ENCODE measurements at regions not wholly inside any gene's neighbourhood (a gene's known extent, or its start where the extent isn't known, plus 50 kb on each side); places are given as distances from the start of the nearest gene placed in this dataset.

DNA sequence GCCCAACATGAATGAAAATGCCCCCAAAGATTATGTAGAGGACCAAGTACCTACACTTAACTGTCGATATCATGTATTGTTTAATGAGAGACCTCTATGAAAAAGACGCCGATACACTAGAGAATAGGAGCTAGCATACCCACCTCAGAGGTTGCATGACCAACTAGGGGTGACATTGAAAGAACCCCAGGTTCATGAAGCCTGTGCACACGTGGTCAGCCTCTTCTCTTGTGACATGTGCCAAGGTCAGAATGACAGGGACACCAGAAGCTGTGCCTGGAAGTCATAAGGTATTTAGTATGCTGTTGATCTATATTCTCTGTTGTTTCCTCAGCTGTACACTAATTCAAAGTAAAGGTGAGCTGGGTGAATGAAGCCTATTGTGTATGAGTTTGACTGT is 1594.1 kb downstream of the EFNA5 start:
- TF ChIP-seq EZH2 (IDR thresholded peaks at IDR 0.05; ENCODE audit: low read length), result no peak
- TF ChIP-seq, protein P1, sequence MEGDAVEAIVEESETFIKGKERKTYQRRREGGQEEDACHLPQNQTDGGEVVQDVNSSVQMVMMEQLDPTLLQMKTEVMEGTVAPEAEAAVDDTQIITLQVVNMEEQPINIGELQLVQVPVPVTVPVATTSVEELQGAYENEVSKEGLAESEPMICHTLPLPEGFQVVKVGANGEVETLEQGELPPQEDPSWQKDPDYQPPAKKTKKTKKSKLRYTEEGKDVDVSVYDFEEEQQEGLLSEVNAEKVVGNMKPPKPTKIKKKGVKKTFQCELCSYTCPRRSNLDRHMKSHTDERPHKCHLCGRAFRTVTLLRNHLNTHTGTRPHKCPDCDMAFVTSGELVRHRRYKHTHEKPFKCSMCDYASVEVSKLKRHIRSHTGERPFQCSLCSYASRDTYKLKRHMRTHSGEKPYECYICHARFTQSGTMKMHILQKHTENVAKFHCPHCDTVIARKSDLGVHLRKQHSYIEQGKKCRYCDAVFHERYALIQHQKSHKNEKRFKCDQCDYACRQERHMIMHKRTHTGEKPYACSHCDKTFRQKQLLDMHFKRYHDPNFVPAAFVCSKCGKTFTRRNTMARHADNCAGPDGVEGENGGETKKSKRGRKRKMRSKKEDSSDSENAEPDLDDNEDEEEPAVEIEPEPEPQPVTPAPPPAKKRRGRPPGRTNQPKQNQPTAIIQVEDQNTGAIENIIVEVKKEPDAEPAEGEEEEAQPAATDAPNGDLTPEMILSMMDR (optimal IDR thresholded peaks at IDR 0.05 in 1 of 3, IDR thresholded peaks at IDR 0.05 in 1 of 3, conservative IDR thresholded peaks at IDR 0.05 in 1 of 3; ENCODE audit: extremely low read depth in 1 of 3, insufficient read depth in 2 of 3, low read length in 3 of 3), result no peak
